Astrocyte (in vitro differentiated cells and primary cell): ENCODE measurements at regions not wholly inside any gene's neighbourhood (a gene's known extent, or its start where the extent isn't known, plus 50 kb on each side); places are given as distances from the start of the nearest gene placed in this dataset.

ENCODE experiments used
- CTCF ChIP-seq: IDR thresholded peaks from 2 replicates; pipeline ENCODE4 v1.5.1; 2011; ENCODE audit warnings: low read depth, mild to moderate bottlenecking, inconsistent platforms, low read length, moderate library complexity; ENCODE audit not compliant: insufficient read depth
- EZH2 ChIP-seq: IDR thresholded peaks from 2 replicates; pipeline ENCODE4 v1.6.1; 2012; ENCODE audit warnings: mild to moderate bottlenecking, low read length, inconsistent platforms; ENCODE audit not compliant: insufficient read depth

- TF ChIP-seq CTCF (no peak), EZH2 (no peak)
Observed at GRCh38 chr19:31000913-31001312, 348.3 kb downstream of the TSHZ3 start.
